Stimulated activated CD4-positive, alpha-beta T cell treated with anti-CD3 and anti-CD28 coated beads, Interleukin-1b, Interleukin-23, amount 100 ng/mL, for 48 hours (primary cell): ENCODE measurements at regions not wholly inside any gene's neighbourhood (a gene's known extent, or its start where the extent isn't known, plus 50 kb on each side); places are given as distances from the start of the nearest gene placed in this dataset.
"Not testable (repeated sequence)": the region's sequence is repeated elsewhere in the genome, so short reads cannot be mapped to it uniquely, and the experiment has no call there.

Source experiments
- DNase-seq: peaks from one replicate; pipeline ENCODE4 v3.0.0-alpha.2; 2020

DNA sequence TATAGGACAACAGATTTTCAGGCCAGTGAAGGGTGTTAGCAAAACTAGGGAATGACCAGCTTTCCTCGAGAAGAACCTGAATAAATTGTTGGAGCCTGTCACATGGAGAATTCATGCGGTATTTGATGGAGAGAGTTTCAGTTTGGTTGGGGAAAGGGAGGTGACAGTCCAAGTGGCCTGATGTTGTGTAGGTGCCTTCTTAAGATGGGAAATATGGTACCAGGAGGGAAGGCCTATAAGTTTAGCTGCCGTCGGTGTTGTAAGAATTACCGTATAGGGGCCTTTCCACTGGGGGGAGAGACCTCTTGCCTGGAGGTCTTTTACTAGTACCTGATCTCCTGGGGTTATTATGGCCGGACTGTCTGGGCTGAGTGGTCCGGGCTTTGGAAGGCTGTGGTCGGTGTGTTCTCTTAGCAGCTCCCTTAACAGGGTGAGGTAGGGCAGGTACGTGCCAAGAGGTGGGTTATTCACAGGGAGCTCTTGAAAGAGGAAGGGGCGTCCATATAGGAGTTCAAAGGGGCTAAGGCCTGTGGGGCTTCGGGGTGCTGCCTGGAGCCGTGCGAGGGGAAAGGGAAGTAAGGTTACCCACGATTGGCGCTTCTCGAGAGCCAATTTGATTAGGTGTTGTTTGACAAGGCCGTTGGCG lies 641.1 kb upstream of the DPP6 start:
- DNase-seq: not testable (repeated sequence)

- DNase-seq: not testable (repeated sequence)
Measured at GRCh38 chr7:153412114-153412823, 639.9 kb upstream of the DPP6 start.

DNA sequence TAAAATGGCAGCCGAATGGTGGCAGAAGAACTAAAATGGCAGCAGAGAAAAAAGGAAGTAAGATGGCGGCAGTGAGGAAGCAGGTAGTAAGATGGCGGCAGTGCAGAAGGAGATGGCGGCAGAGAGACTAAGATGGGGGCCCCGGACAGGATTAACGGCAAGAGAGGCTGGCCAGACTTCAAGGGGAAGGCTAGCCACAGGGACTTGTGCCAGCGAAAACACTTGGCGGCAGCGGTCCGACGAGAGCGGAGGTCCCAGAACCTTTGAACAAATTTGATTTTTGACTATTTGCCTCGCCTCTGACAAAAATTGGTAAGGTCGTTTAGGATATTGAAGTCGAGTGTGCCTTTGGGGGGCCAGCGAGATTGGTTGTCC lies 639.4 kb upstream of the DPP6 start:
- DNase-seq: not testable (repeated sequence)

DNA sequence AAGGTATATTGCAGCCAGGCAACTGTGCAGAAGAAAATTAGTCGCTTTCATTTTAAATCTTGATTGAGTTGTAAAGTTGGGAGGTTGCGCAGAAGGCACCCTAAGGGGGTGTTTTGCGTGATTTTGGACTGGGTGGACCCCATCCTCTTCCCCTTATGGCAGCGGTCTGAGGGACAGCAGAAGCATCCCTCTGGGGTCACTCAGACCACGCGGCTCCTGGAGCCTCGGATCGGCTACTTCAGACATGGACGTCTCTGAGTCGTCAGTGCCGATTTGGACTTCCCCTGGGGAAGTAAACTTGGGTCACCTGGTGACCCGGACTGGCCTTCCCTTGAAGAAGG lies 639.0 kb upstream of the DPP6 start:
- no peak for DNase-seq

DNA sequence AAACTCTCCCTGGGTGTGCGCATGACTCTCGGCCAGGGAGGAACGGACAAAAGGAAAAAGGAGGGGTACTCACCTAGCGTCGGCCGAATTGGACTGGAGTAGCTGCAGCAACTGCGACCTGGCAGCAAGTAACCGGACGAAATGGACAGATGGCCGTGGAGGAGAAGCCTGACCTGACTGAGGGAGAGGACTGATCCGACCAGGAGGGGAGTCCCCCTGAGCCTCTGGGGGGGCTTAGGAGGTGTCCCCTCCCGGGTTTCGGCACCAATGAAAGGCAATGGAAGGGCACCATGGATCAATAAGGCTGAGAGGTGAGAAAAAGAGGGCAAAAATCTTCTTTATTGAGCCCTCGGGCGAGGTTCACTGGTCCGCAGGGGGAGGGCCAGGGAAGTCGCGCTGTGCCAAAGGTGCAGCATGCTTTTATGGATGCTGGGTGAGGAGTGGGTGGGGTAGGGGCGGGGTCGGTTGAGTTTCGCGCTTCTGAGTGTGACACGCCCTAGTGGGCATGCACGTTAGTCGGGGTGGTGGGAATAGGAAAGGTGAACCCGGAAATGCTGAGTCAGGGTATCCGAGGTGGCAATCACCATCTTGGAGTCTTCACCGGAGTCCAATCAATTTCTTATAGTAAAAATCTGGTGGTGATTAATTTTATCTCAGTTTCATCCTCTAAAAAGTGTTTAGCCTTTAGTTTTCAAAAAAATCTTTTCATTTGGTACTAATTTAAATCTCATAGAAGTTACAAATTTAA lies 638.5 kb upstream of the DPP6 start:
- DNase-seq: no peak

GRCh38 chr7:153414288-153414629 lies 637.9 kb upstream of the DPP6 start:
- DNase-seq: no peak

DNA sequence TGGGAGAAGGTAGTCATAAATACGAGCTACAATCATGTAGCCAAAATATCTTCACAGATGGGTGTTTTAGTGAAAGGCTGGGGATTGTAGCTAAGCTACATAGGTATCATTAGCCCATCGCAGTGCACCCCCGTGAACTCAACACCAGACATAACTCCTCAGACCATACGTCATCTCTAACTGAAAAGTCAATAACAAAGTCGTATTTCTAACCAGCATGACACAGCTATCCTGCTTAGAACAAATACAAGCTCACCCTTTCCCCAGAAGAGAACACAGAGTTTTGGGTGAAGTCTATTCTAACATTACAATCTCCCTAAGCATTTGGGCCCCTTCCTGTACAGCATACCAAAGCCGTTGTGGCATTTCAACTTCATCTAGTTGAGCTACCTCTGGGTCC lies 636.6 kb upstream of the DPP6 start:
- DNase-seq: no peak

DNA sequence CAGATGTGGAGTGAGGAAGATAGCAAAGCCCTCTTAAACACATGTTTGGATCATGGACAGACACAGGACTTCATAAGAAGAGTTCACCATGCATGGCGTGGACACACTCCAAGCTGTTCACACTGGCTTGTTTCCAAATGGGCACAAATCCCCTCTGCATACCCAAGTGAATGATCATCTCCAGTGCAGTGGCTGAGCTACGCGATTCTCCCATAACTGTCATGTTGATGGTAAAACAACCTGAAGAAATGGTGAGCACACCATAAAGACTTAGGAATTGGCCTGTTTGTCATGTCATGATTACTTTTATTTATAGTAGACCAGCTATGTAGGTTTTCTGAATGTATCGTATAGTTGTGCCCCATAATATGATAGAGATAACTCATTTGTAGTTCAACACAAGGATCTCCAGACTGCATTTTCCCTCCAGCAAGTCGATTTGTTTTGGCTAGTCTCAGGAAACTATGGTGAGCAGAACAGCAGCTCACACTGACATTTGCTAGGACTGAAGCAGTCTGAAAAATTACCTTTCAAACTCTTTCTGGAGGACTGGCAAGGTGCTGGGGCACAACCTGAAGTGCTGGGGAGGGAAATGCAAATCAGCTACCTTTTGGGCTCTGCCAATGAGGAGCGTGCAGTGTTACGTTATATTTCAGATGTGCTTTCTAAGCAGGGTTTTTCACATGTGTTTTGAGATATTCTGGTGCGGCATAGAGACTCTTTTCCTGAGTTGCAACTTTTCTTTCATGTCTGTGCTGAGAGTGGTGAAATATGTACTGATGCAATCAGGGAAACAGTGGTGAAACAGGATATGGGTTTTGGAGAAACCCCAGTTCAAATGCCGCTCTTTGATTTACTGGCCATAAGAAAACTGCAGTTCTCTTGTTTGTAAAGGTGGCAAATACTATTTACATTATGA lies 629.6 kb upstream of the DPP6 start:
- no peak for DNase-seq

DNA sequence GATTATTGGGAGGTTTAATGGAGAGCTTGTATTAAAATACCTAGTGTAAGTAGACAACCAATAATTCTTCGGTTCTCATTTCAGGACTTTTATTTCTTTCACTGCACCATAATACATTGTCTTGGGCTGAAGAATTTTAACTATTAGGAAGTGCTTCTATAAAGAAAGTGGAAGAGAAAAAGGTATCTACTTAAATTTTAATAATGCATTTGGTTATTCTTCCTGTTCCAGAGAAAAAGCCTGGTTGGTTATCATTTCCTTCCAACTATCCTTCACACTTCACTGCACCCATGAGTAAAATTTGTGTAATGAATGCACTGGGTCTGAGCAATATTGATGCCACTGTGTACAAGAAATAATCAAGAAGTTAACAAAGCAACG lies 629.0 kb upstream of the DPP6 start:
- DNase-seq: no peak

DNA sequence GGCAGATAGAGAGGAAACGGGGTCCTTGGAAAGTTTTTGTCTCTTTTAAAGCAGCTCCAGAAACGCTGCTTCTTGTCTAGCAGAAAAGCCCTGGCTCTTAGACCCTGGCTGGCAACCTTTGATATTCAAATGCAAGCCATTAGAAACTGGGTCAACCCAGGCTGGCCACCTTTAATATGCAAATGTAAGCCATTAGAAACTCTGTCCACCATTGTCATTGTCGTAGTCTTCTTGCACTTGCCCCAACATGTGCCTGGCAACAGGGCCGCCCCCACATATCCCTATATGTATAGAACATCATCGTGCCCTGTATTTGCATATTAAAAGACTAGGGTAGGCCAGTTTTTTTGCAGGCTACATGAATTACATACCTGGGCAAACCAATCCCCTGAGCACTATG lies 621.3 kb upstream of the DPP6 start:
- DNase-seq: no peak

DNA sequence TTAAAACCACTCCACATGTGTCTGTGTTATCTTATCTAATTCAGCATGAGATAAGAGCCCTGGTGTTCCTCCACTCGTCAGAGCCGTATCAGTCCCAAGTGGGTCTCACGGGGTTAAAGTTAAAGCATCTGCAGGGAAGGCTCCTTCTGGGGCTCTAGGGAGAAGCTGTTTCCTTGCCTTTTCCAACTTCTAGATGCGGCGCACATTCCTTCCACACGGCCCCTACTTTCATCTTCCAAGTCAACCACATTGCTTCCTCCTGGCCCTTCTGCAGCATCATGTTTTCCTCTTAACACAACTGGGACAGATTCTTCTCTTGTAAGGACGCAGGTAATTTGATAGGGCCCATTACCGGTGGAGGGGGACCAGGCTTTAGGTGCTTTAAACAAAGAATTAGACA lies 620.1 kb upstream of the DPP6 start:
- no peak for DNase-seq

- no peak for DNase-seq
Measured at GRCh38 chr7:153433223-153433622, 619.0 kb upstream of the DPP6 start.

DNA sequence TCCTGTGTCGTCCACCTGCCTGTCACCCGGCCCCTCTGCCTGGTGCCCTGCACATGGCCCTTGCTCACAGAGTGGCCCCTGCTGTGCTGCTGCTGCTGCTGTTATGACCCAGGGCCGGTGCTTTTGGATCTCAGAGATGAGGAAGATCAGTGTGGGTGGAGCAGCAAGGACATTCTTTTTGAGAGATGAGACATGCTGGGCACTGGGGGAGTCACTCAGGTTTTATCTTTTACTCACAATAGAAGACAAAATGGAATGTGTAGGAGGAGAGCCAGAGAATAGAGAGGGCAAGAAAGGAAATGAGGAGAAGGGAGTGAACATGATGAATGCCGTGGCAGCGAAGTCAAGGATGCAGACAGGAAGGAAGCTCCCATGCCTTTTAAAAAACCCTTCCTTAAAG lies 611.5 kb upstream of the DPP6 start:
- DNase-seq: no peak

DNA sequence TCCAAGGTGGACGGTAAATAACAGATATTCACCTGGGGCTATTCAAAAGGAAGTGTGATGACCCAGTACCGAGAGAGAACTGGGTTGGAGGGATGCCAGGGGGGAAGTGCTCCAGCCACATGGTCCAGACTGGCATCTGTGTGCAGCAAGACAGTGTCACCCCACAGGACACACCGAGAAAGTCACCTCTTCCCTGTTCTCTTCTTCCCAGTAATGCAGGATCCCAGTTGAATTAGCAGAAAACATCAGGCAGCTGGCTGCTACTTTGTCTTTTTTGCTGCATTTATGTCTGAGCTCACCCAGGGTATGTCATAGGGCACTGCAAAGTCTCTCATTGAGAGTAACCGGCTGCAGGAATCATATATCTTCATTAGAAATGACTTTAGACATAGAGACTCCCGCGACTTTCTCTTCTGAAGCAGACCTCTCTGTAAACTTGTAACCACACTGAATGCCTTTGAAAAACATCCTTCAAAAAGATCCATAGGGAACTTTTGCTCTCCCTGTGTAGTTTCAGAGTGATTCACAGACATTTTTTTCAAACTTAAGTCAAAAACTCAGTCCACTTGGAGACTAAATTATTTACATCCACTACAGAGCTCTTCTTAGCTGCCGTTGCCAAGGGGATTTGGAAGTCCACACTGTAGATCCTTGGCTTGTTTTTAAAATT lies 609.0 kb upstream of the DPP6 start:
- DNase-seq: no peak

GRCh38 chr7:153444641-153445040 lies 607.6 kb upstream of the DPP6 start:
- DNase-seq: no peak

- DNase-seq: no peak
Measured at GRCh38 chr7:153445641-153446040, 606.6 kb upstream of the DPP6 start.

DNA sequence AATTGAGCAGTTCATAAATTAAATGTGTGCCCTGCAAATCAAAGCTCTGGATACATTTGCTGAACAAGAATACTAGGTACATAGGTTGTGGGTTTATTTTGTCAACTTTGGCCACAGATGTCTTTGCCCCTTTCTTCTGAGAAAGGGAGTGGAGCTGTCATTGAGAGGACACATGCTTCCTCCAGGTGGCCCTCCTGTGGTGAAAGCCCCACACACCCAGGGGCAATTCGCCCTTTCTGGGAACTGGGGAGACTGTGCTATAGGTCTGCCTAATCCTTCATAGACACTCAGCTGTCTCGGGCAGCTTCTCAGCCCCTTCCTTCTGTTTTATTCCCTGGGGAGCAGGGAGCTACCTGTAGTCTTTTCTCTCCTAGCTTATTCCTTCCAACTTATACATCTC lies 605.7 kb upstream of the DPP6 start:
- no peak for DNase-seq

GRCh38 chr7:153447011-153447410 lies 605.2 kb upstream of the DPP6 start:
- no peak for DNase-seq

GRCh38 chr7:153452661-153453060 lies 599.5 kb upstream of the DPP6 start:
- no peak for DNase-seq

GRCh38 chr7:153454306-153454705 lies 597.9 kb upstream of the DPP6 start:
- no peak for DNase-seq

GRCh38 chr7:153457746-153458145 lies 594.5 kb upstream of the DPP6 start:
- DNase-seq: no peak

DNA sequence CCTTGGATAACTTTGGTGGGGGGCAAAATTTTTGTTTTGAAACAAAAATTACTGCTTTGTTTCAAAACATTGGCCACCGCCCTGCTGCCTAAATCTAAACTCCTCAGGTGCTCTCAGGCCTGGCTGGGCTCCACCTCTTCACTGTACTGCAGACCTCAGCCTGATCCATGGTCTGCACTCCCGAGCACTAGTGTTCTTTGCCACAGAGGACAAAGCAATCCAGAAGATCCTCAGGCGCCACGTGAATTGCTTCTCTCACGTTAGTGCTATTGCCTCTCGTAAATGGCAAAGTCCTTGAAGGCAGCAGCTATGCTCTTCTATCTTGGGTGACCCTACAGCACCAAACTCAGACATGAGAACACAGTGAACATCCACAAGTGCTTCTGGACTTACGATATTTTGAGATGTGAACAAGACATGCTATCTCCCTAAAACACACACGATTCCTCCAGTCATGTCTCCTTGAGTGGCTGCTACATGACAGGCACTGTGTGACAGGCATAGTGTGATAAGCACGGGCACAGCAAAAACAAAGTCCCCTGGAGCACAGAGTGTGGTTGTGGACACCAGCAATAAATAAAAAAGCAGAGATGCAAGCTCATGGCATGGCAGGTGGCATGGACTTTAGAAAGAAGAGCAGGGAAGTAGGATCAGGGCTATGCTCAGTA lies 582.1 kb upstream of the DPP6 start:
- no peak for DNase-seq
